B cell (primary cell): ENCODE measurements at regions not wholly inside any gene's neighbourhood (a gene's known extent, or its start where the extent isn't known, plus 50 kb on each side); places are given as distances from the start of the nearest gene placed in this dataset.

Experiments
- ATAC-seq: fragments of 200-7000 bp; cut with Tn5 transposase; one replicate; pipeline ENCODE4 v1.10.0; 2021; ENCODE audit warnings: low read depth, mild to moderate bottlenecking, moderate number of reproducible peaks, moderate library complexity
- CTCF ChIA-PET: fragments of 350-600 bp; sonication (Branson Sonifier 250); formaldehyde crosslinking; loops from one replicate; lab custom pipeline; 2021; ENCODE audit warnings: antibody characterized with exemption, inconsistent platforms; lab: Charles Lee
- POLR2A ChIA-PET: fragments of 350-600 bp; sonication (Branson Sonifier 250); formaldehyde crosslinking; loops from one replicate; lab custom pipeline; 2021; ENCODE audit warnings: antibody characterized with exemption; lab: Charles Lee
- DNase-seq: peaks from one replicate; pipeline ENCODE4 v3.0.0; 2013
- H2AFZ ChIP-seq: 2 replicates; pipeline ENCODE4 v1.6.1; 2012; ENCODE audit warnings: mild to moderate bottlenecking, low read depth, low read length; ENCODE audit not compliant: insufficient read depth, poor library complexity, severe bottlenecking
- H3K27ac ChIP-seq, 2 donors: 1 replicate in 1 of 2; 2 replicates in 1 of 2; pipeline ENCODE4 v1.5.1; 2012 to 2013; ENCODE audit warnings: low read length in 2 of 2, mild to moderate bottlenecking in 2 of 2, moderate library complexity in 1 of 2
- H3K27me3 ChIP-seq, 4 experiments: fragments of 200-600 bp in 1 of 4; sonication (generic) in 1 of 4; replicated peaks in 1 of 4; 1 replicate in 2 of 4; 2 replicates in 2 of 4; pipeline versions ENCODE4 v1.6.1 to v1.7.0; 2013 to 2016; ENCODE audit warnings: low read length in 3 of 4, mild to moderate bottlenecking in 2 of 4, mixed read lengths in 1 of 4, moderate library complexity in 1 of 4; ENCODE audit not compliant: insufficient read depth in 4 of 4, control insufficient read depth in 3 of 4; ENCODE audit errors: control extremely low read depth in 1 of 4
- H3K36me3 ChIP-seq, 2 experiments: replicated peaks in 1 of 2; 1 replicate in 1 of 2; 2 replicates in 1 of 2; pipeline versions ENCODE4 v1.6.1 to v1.7.1; 2013; ENCODE audit warnings: low read length in 1 of 2; ENCODE audit not compliant: insufficient read depth in 2 of 2, control insufficient read depth in 1 of 2; ENCODE audit errors: control extremely low read depth in 1 of 2, extremely low read depth in 1 of 2
- H3K4me1 ChIP-seq, 2 donors: fragments of 200-600 bp in 1 of 2; sonication (generic) in 1 of 2; 1 replicate in 1 of 2; 2 replicates in 1 of 2; pipeline versions ENCODE4 v1.5.1 to v1.6.1; 2013 to 2017; ENCODE audit warnings: low read length in 2 of 2; ENCODE audit not compliant: control insufficient read depth in 2 of 2, insufficient read depth in 2 of 2
- H3K4me2 ChIP-seq: replicated peaks from 2 replicates; pipeline ENCODE3; 2012; ENCODE audit warnings: mild to moderate bottlenecking, low read depth, low read length; ENCODE audit not compliant: poor library complexity, severe bottlenecking
- H3K4me3 ChIP-seq, 5 experiments: fragments of 200-600 bp in 1 of 5; sonication (generic) in 1 of 5; 1 replicate in 3 of 5; 2 replicates in 2 of 5; pipeline versions ENCODE4 v1.5.1 to v1.7.0; 2011 to 2016; ENCODE audit warnings: low read length in 4 of 5, mild to moderate bottlenecking in 4 of 5, low read depth in 2 of 5, control low read depth in 1 of 5, moderate library complexity in 1 of 5; ENCODE audit not compliant: insufficient read depth in 1 of 5; ENCODE audit errors: control extremely low read depth in 1 of 5, extremely low read depth in 1 of 5
- H3K79me2 ChIP-seq: fragments of 200-600 bp; sonication (generic); one replicate; pipeline ENCODE4 v1.6.0; 2016; ENCODE audit warnings: low read length; ENCODE audit not compliant: control insufficient read depth, insufficient read depth
- H3K9ac ChIP-seq: fragments of 200-600 bp; sonication (generic); 2 replicates; pipeline ENCODE4 v1.6.1; 2017; ENCODE audit warnings: mild to moderate bottlenecking, low read length, moderate library complexity
- H3K9me3 ChIP-seq, 3 donors: one replicate each; pipeline versions ENCODE4 v1.6.1 to v1.7.1; 2013; ENCODE audit warnings: low read length in 2 of 3; ENCODE audit not compliant: control insufficient read depth in 2 of 3, insufficient read depth in 1 of 3; ENCODE audit errors: control extremely low read depth in 1 of 3
- H4K20me1 ChIP-seq: 2 replicates; pipeline ENCODE4 v1.6.0; 2012; ENCODE audit warnings: mild to moderate bottlenecking, low read length; ENCODE audit not compliant: insufficient read depth, control insufficient read depth, poor library complexity, severe bottlenecking
- H3K27ac Mint-ChIP-seq: one replicate; pipeline ENCODE4 v1.8.0; 2021; ENCODE audit warnings: mixed read lengths
- H3K27me3 Mint-ChIP-seq: one replicate; pipeline ENCODE4 v1.8.0; 2021; ENCODE audit warnings: mixed read lengths
- H3K4me1 Mint-ChIP-seq: one replicate; pipeline ENCODE4 v1.8.0; 2021; ENCODE audit warnings: mixed read lengths
- H3K4me3 Mint-ChIP-seq: one replicate; pipeline ENCODE4 v1.8.0; 2021; ENCODE audit warnings: mixed read lengths
- H3K9me3 Mint-ChIP-seq: one replicate; pipeline ENCODE4 v1.8.0; 2022; ENCODE audit warnings: mixed read lengths; ENCODE audit not compliant: insufficient read depth
- EZH2 ChIP-seq: IDR thresholded peaks from 2 replicates; pipeline ENCODE4 v1.6.1; 2012; ENCODE audit warnings: borderline replicate concordance, low read depth, mild to moderate bottlenecking, moderate library complexity, low read length; ENCODE audit not compliant: insufficient read depth, poor library complexity, severe bottlenecking
- WGBS: methylation state at CpG from one replicate; pipeline ENCODE4 v1.1.5; 2013; ENCODE audit warnings: missing lambda C conversion rate; ENCODE audit not compliant: insufficient coverage; 5-methylcytosine and 5-hydroxymethylcytosine counted together
- intact Hi-C: fragments of 100-400 bp; cut with micrococcal nuclease; formaldehyde crosslinking; loops from one replicate; pipeline ENCODE4 v1.10.0; 2022
- TF ChIP-seq, protein P1 (sequence below): fragments of 200-600 bp; IDR thresholded peaks from one replicate; pipeline ENCODE4 v1.8.0; 2022; ENCODE audit warnings: antibody characterized with exemption, mild to moderate bottlenecking

DNA sequence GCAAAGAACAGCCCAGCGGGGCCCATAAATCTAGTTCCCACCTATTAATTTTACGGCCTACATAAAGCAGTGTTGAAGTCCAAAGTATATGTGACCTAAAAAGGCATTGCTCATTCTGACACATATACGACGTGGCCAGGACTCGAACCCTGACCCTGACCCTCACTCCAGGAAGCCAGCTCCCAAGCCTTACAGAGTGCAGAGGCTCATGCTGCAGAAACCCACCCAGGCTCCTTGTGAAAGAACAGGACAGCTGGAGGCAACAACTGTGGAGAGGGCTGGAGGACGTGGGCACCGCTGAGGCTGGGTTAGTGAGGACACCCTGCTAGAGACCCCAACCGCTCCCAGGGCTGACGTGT is 221.6 kb downstream of the CYP26B1 start:
- Histone ChIP-seq H3K9ac (no peak overlapping the region), H3K27ac (no peak overlapping the region), H3K4me1 (no peaks in the 10 kb centered on the region), H3K4me2 (no peak overlapping the region), H3K4me3 (no peak overlapping the region), H2AFZ (no peak overlapping the region), H3K9me3 (peaks cover 0 to 2% (median 0%) of the 10 kb centered on the region in 3 donors), H3K79me2 (no peaks in the 10 kb centered on the region), H4K20me1 (no peaks in the 10 kb centered on the region), H3K36me3 (no peaks in the 10 kb centered on the region), H3K27me3 (no peaks in the 10 kb centered on the region)
- intact Hi-C loops, result loop anchor here (10.0 kb wide), 1 partner anchor 1249 kb away; no protein-coding TSS in a partner anchor
- H3K4me3 Mint-ChIP-seq, result no peak overlapping the region
- ChIA-PET CTCF (no interaction called here), POLR2A (no interaction called here)
- H3K27ac Mint-ChIP-seq, result no peak overlapping the region
- no peak for DNase-seq
- 88% methylated on average over 9 of the region's 9 CpGs for WGBS
- ATAC-seq, result no peak
- no peaks in the 10 kb centered on the region for H3K27me3 Mint-ChIP-seq
- TF ChIP-seq, protein P1, sequence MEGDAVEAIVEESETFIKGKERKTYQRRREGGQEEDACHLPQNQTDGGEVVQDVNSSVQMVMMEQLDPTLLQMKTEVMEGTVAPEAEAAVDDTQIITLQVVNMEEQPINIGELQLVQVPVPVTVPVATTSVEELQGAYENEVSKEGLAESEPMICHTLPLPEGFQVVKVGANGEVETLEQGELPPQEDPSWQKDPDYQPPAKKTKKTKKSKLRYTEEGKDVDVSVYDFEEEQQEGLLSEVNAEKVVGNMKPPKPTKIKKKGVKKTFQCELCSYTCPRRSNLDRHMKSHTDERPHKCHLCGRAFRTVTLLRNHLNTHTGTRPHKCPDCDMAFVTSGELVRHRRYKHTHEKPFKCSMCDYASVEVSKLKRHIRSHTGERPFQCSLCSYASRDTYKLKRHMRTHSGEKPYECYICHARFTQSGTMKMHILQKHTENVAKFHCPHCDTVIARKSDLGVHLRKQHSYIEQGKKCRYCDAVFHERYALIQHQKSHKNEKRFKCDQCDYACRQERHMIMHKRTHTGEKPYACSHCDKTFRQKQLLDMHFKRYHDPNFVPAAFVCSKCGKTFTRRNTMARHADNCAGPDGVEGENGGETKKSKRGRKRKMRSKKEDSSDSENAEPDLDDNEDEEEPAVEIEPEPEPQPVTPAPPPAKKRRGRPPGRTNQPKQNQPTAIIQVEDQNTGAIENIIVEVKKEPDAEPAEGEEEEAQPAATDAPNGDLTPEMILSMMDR, result no peak
- H3K4me1 Mint-ChIP-seq, result no peaks in the 10 kb centered on the region
- H3K9me3 Mint-ChIP-seq, result no peaks in the 10 kb centered on the region

- Histone ChIP-seq H2AFZ (no peak overlapping the region), H3K79me2 (no peaks in the 10 kb centered on the region), H3K27me3 (no peaks in the 10 kb centered on the region), H3K4me2 (no peak overlapping the region), H3K36me3 (no peaks in the 10 kb centered on the region), H3K9me3 (peaks cover 0 to 2% (median 0%) of the 10 kb centered on the region in 3 donors), H4K20me1 (no peaks in the 10 kb centered on the region), H3K27ac (no peak overlapping the region), H3K4me3 (no peak overlapping the region), H3K4me1 (no peaks in the 10 kb centered on the region), H3K9ac (no peak overlapping the region)
- no peaks in the 10 kb centered on the region for H3K27me3 Mint-ChIP-seq
- H3K9me3 Mint-ChIP-seq, result no peaks in the 10 kb centered on the region
- CTCF ChIA-PET, result interaction anchor here (1.5 to 6.0 kb wide), 4 partner anchors 9 to 820 kb away, joined by 3 to 63 read pairs (median 20); no protein-coding TSS in a partner anchor
- ATAC-seq (no peak), DNase-seq (no peak)
- no peak overlapping the region for H3K4me3 Mint-ChIP-seq
- TF ChIP-seq EZH2, result no peak
- TF ChIP-seq, protein P1, result no peak
- 75% methylated on average over 6 of the region's 14 CpGs for WGBS
- no peak overlapping the region for H3K27ac Mint-ChIP-seq
- intact Hi-C loops, result loop anchor here (10.0 kb wide), 1 partner anchor 1249 kb away; no protein-coding TSS in a partner anchor
- POLR2A ChIA-PET, result no interaction called here
- H3K4me1 Mint-ChIP-seq, result no peaks in the 10 kb centered on the region
Measured at GRCh38 chr2:71925268-71926088, 222.2 kb downstream of the CYP26B1 start.
